GM21390 (cell line): ENCODE measurements at regions not wholly inside any gene's neighbourhood (a gene's known extent, or its start where the extent isn't known, plus 50 kb on each side); places are given as distances from the start of the nearest gene placed in this dataset.
"Not testable (repeated sequence)": the region's sequence is repeated elsewhere in the genome, so short reads cannot be mapped to it uniquely, and the experiment has no call there.

Experiments used
- ATAC-seq: cut with Tn5 transposase; IDR thresholded peaks from one replicate; pipeline ENCODE4 v1.9.1; 2021; ENCODE audit not compliant: unreplicated experiment

- ATAC-seq = no peak
Measured at GRCh38 chr4:171017593-171017992, 795.6 kb upstream of the GALNTL6 start.

DNA sequence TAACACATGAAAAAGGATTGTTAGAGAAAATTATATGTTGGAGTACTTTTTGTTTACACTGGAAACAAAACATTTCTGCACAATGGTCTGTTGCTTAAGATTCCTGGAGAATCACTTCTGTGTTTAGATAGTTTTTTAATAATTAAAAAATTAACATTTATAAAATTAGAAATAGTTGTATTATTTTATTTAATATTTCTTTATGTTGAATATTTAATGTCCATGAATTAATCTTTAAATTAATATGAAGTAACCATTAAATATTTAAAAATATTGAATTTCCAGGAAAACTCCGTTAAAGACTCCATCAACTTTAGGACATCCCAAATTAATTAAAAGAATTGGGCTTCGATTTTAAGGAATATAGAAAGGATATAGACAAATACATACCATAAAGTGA is 797.1 kb upstream of the GALNTL6 start:
- no peak for ATAC-seq

DNA sequence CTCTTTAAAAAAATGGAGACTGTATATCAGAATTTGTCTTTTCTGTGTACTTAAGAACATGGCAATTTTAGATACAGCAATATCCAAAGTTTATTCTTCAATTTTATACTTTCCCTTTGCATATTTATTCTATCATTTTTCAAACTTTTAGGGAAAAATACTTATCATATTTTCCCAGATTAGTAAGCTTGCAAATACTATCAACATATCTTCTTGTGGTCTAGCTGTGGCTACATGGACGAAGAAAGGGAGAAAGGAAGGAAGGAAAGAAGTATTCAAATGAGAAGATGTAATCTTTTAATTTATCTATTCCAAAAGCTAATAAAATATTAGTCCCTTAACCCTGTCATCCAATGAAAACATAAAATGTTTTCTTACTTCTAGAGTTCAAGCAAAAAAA is 797.8 kb upstream of the GALNTL6 start:
- no peak for ATAC-seq

GRCh38 chr4:171007618-171008390 is 805.4 kb upstream of the GALNTL6 start:
- no peak for ATAC-seq

- ATAC-seq = no peak
Measured at GRCh38 chr4:171002246-171002645, 811.0 kb upstream of the GALNTL6 start.

GRCh38 chr4:170990989-170991589 is 822.1 kb upstream of the GALNTL6 start:
- peak; percentile 94 for ATAC-seq

DNA sequence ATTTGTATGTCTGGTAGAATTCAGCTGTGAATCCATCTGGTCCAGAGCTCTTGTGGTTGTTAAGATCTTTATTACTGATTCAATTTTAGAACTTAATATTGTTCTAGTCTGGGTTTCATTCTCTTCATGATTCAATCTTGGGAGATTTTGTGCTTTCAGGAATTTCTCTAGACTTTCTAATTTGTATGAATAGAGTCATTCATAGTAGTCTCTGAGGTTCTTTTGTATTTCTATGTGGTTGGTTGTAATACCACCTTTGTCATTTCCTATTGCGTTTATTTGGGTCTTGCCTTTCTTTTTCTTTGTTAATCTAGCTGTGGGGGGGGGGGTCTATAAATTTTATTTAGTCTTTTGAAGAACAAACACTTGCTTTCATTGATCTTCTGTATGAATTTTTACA is 824.8 kb upstream of the GALNTL6 start:
- ATAC-seq = no peak

DNA sequence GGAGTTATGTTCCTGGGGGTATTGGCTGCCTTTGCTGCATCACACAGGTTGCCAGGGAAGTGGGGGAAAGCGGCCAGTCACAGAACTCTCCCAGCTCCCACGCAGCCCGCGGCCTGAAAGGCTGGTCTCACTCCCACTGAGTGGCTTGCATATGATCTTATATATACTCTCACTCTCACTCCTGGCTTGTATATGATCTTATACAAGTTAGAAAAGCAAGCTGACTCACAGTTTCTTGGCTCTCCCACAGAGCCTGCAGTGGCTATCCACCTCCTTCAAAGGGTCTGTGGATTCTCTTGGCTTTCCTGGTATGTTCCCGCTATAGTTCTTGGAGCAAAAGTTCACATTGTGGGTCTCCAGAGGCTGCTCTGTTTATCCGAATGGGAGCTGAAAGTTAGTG is 833.5 kb upstream of the GALNTL6 start:
- no peak for ATAC-seq

- ATAC-seq = no peak
Measured at GRCh38 chr4:170978990-170979389, 834.2 kb upstream of the GALNTL6 start.

DNA sequence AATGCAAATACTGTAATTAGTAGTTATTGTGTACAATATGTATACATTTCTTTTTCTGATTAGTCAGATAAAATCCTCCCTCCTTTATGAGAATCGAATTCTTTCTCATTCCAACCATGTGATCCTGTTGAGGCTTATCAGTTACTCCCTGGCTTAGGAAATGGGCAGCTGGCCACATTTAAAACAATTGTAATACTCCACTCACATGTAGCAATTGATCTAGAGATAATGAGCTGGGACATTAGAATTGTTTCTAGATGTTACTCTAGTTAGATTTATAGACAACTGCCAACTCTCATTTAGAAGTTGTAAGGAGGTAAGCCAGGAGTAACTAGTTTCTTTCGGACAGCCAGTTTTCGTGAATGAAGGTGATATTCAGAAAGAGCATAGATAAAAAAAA is 859.3 kb upstream of the AADAT start:
- ATAC-seq = no peak

- no peak for ATAC-seq
Measured at GRCh38 chr4:170940043-170940724, 850.4 kb upstream of the AADAT start.

DNA sequence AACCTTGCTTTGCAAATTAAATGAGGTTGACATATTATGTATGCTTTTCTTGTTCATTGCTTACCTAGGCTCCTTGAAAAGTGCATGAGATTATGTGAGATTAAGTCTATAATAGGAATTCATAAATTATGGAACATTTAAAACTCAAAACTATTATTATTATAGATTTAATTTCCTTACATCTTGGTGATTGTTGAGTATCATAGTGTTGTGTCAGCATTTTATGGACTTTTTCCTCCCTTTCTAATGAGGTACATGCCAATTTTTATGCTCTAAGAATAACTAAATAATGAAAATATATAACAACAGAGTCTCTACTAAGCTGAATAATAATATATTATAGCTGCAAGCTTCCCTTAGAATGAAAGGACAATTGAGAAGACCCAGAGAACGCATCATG is 848.8 kb upstream of the AADAT start:
- ATAC-seq = no peak

GRCh38 chr4:170931321-170931720 is 841.6 kb upstream of the AADAT start:
- no peak for ATAC-seq

- no peak for ATAC-seq
Measured at GRCh38 chr4:170888660-170889059, 798.9 kb upstream of the AADAT start.

GRCh38 chr4:170887396-170887795 is 797.6 kb upstream of the AADAT start:
- ATAC-seq = no peak

- ATAC-seq = no peak
Measured at GRCh38 chr4:170884969-170885570, 795.3 kb upstream of the AADAT start.

DNA sequence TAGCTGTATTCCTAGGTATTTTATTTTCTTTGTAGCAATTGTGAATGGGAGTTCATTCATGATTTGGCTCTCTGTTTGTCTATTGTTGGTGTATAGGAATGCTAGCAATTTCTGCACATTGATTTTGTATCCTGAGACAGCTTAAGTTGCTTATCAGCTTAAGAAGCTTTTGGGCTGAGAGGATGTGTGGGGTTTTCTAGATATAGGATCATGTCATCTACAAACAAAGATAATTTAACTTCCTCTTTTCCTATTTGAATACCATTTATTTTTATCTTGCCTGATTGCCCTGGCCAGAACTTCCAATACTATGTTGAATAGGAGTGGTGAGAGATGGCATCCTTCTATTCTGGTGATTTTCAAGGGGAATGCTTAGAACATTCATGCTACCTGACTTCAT is 791.9 kb upstream of the AADAT start:
- ATAC-seq = not testable (repeated sequence)

- no peak for ATAC-seq
Measured at GRCh38 chr4:170875868-170876267, 786.1 kb upstream of the AADAT start.

- no peak for ATAC-seq
Measured at GRCh38 chr4:170872794-170873193, 783.0 kb upstream of the AADAT start.

- no peak for ATAC-seq
Measured at GRCh38 chr4:170868170-170868569, 778.4 kb upstream of the AADAT start.

DNA sequence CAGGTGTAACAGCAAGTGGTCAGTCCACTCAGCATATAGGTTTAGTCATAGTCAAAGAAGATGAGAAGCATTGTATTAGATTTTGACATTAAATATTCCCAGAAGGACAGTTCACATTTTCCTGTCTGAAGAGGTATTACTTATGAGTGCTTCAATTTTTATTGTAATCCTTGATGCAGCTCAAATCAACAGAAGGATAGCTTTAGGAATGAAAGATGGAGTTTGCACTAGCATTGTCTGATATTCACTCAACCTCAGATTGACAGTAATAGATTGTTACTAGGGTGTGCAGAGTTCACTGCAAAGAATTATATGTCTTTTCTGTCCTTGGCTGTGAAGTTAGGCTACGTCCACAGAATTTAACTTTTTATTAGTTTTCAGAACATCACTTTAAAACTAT is 764.3 kb upstream of the AADAT start:
- ATAC-seq = no peak
